T-helper 1 cell (primary cell): ENCODE measurements at regions not wholly inside any gene's neighbourhood (a gene's known extent, or its start where the extent isn't known, plus 50 kb on each side); places are given as distances from the start of the nearest gene placed in this dataset.
"Not testable (repeated sequence)": the region's sequence is repeated elsewhere in the genome, so short reads cannot be mapped to it uniquely, and the experiment has no call there.

ENCODE experiments used
- DNase-seq, 5 donors: peaks; one replicate each; pipeline ENCODE4 v3.0.0-alpha.2; 2012 to 2020

- DNase-seq: not testable (repeated sequence)
Measured at GRCh38 chr20:7803411-7804151, 136.7 kb downstream of the HAO1 start.

- DNase-seq: no peak
Measured at GRCh38 chr20:7806831-7807230, 133.4 kb downstream of the HAO1 start.

- DNase-seq: no peak
Measured at GRCh38 chr20:7817286-7817685, 123.0 kb downstream of the HAO1 start.

GRCh38 chr20:7818477-7818876 lies 121.8 kb downstream of the HAO1 start:
- DNase-seq: no peak

- no peak for DNase-seq
Measured at GRCh38 chr20:7820897-7821296, 119.4 kb downstream of the HAO1 start.

- no peak for DNase-seq
Measured at GRCh38 chr20:7822772-7823171, 117.5 kb downstream of the HAO1 start.

GRCh38 chr20:7828437-7828836 lies 111.8 kb downstream of the HAO1 start:
- DNase-seq: no peak

- no peak for DNase-seq
Measured at GRCh38 chr20:7829031-7829430, 111.2 kb downstream of the HAO1 start.

- no peak for DNase-seq
Measured at GRCh38 chr20:7829776-7830175, 110.5 kb downstream of the HAO1 start.
